ENCODE measurements at regions not wholly inside any gene's neighbourhood (a gene's known extent, or its start where the extent isn't known, plus 50 kb on each side); places are given as distances from the start of the nearest gene placed in this dataset.

DNA sequence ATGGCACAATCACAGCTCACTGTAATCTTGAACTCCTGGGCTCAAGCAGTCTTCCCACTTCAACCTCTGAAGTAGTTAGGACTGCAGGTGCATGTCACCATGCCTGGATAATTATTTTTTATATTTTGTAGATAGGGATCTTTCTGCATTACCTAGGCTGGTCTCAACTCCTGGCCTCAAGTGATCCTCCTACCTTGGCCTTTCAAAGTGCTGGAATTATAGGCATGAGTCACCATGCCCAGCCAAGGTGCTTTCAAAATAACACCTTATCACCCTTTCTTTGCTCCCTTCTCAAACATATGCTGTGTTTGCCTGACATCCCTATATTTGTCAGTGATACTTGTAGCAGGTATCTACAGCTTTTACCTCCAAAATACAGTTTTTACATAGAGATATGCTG, 242.0 kb upstream of the ARRDC4 start:
- Mint-ChIP-seq H3K27me3 (ENCODE audit: low read depth) (no peaks in the 10 kb centered on the region), H3K4me1 (no peaks in the 10 kb centered on the region), H3K36me3 (peaks cover 7% of the 10 kb centered on the region; the same call in 1 of the 2 replicates), H3K27ac (no peak overlapping the region), H3K4me3 (no peak overlapping the region), H3K9me3 (peaks cover 28% of the 10 kb centered on the region)
- ATAC-seq (no peak), DNase-seq (ENCODE audit: low spot score) (no peak)
- ChIA-PET CTCF (no interaction called here), POLR2A (no interaction called here)
- TF ChIP-seq, protein P1, sequence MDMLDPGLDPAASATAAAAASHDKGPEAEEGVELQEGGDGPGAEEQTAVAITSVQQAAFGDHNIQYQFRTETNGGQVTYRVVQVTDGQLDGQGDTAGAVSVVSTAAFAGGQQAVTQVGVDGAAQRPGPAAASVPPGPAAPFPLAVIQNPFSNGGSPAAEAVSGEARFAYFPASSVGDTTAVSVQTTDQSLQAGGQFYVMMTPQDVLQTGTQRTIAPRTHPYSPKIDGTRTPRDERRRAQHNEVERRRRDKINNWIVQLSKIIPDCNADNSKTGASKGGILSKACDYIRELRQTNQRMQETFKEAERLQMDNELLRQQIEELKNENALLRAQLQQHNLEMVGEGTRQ (CRISPR knock-in tag; IDR thresholded peaks at IDR 0.05), result no peak
- TF ChIP-seq SP1 (CRISPR knock-in tag; conservative IDR thresholded peaks at IDR 0.05), result no peak
- TF ChIP-seq, protein P2, sequence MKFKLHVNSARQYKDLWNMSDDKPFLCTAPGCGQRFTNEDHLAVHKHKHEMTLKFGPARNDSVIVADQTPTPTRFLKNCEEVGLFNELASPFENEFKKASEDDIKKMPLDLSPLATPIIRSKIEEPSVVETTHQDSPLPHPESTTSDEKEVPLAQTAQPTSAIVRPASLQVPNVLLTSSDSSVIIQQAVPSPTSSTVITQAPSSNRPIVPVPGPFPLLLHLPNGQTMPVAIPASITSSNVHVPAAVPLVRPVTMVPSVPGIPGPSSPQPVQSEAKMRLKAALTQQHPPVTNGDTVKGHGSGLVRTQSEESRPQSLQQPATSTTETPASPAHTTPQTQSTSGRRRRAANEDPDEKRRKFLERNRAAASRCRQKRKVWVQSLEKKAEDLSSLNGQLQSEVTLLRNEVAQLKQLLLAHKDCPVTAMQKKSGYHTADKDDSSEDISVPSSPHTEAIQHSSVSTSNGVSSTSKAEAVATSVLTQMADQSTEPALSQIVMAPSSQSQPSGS (CRISPR knock-in tag; IDR thresholded peaks at IDR 0.05; ENCODE audit: borderline replicate concordance, low read depth), result no peak
- TF ChIP-seq, protein P3, sequence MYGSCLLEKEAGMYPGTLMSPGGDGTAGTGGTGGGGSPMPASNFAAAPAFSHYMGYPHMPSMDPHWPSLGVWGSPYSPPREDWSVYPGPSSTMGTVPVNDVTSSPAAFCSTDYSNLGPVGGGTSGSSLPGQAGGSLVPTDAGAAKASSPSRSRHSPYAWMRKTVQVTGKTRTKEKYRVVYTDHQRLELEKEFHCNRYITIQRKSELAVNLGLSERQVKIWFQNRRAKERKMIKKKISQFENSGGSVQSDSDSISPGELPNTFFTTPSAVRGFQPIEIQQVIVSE (CRISPR knock-in tag; IDR thresholded peaks at IDR 0.05; ENCODE audit: borderline replicate concordance), result no peak
- TF ChIP-seq IRF2 (CRISPR knock-in tag; IDR thresholded peaks at IDR 0.05; ENCODE audit: borderline replicate concordance, low read depth), result no peak
- no peak for TF ChIP-seq ZNF138 (CRISPR knock-in tag; conservative IDR thresholded peaks at IDR 0.05)
- TF ChIP-seq ATF3 (CRISPR knock-in tag; conservative IDR thresholded peaks at IDR 0.05), result no peak
- TF ChIP-seq ZNF423 (CRISPR knock-in tag; IDR thresholded peaks at IDR 0.05), result no peak
- no peak for TF ChIP-seq CREB1 (CRISPR knock-in tag; IDR thresholded peaks at IDR 0.05)
- no peak for TF ChIP-seq CBFB (CRISPR knock-in tag; IDR thresholded peaks at IDR 0.05; ENCODE audit: low read depth)
- no peak for TF ChIP-seq ATF6 (CRISPR knock-in tag; IDR thresholded peaks at IDR 0.05)
- TF ChIP-seq, protein P4, sequence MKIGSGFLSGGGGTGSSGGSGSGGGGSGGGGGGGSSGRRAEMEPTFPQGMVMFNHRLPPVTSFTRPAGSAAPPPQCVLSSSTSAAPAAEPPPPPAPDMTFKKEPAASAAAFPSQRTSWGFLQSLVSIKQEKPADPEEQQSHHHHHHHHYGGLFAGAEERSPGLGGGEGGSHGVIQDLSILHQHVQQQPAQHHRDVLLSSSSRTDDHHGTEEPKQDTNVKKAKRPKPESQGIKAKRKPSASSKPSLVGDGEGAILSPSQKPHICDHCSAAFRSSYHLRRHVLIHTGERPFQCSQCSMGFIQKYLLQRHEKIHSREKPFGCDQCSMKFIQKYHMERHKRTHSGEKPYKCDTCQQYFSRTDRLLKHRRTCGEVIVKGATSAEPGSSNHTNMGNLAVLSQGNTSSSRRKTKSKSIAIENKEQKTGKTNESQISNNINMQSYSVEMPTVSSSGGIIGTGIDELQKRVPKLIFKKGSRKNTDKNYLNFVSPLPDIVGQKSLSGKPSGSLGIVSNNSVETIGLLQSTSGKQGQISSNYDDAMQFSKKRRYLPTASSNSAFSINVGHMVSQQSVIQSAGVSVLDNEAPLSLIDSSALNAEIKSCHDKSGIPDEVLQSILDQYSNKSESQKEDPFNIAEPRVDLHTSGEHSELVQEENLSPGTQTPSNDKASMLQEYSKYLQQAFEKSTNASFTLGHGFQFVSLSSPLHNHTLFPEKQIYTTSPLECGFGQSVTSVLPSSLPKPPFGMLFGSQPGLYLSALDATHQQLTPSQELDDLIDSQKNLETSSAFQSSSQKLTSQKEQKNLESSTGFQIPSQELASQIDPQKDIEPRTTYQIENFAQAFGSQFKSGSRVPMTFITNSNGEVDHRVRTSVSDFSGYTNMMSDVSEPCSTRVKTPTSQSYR (CRISPR knock-in tag; IDR thresholded peaks at IDR 0.05), result no peak
- no peak for TF ChIP-seq ERG (CRISPR knock-in tag; IDR thresholded peaks at IDR 0.05)
- no peak for TF ChIP-seq PRRX2 (CRISPR knock-in tag; IDR thresholded peaks at IDR 0.05)

GRCh38 chr15:97728791-97729190, 231.7 kb upstream of the ARRDC4 start:
- Mint-ChIP-seq H3K4me3 (no peak overlapping the region), H3K27ac (no peak overlapping the region), H3K36me3 (no peaks in the 10 kb centered on the region), H3K27me3 (ENCODE audit: low read depth) (no peaks in the 10 kb centered on the region), H3K4me1 (no peaks in the 10 kb centered on the region), H3K9me3 (peaks cover 4% of the 10 kb centered on the region; the same call in 1 of the 2 replicates)
- POLR2A ChIA-PET, result no interaction called here
- DNase-seq (ENCODE audit: low spot score), result no peak
- CTCF ChIA-PET, result no interaction called here
- no peak for ATAC-seq
- TF ChIP-seq HMGXB4 (CRISPR knock-in tag; IDR thresholded peaks at IDR 0.05) (no peak), ARID4B (CRISPR knock-in tag; IDR thresholded peaks at IDR 0.05; ENCODE audit: borderline replicate concordance) (no peak), TEAD1 (CRISPR knock-in tag; IDR thresholded peaks at IDR 0.05) (no peak), ZNF263 (CRISPR knock-in tag; IDR thresholded peaks at IDR 0.05; ENCODE audit: low read depth) (no peak), FOXP1 (CRISPR knock-in tag; IDR thresholded peaks at IDR 0.05; ENCODE audit: borderline replicate concordance) (no peak), ZNF138 (CRISPR knock-in tag; conservative IDR thresholded peaks at IDR 0.05) (no peak)

Measured in WTC11 (cell line).